ENCODE measurements at regions not wholly inside any gene's neighbourhood (a gene's known extent, or its start where the extent isn't known, plus 50 kb on each side); places are given as distances from the start of the nearest gene placed in this dataset.

DNA sequence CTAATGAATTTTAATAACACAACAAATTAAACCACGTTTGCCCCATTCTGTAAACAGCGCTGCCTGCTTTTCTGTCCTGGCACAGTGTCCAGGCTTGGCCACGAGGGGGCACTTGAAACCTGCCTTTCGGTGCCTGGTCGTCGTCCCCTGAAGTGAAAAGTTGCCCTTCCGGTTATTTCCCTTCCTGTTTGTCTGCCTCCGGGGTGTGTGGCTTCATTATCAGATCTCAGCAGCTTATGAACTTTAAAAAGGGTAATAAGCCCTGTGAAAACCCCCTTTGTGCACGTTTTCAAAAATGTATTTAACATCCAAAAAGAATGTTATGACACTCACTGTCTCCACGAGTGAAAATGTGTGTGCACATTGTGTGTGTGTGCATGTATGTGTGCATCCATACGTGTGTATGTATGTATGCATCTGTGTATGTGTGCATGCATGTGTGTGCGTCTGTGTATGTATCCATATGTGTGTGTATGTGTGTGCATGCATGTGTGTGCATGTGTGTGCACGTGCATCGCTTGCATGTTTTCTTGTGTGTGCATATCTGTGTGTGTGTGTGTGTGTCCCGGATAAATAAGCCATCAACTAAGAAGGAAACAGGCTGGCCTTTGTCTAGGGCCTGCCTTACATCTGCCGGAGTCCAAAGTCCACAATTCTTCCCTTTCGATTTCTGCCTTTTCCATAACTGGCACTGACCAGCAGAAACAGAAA lies 358.4 kb downstream of the THBS2 start:
- peak; percentile 85 for DNase-seq

GRCh38 chr6:168892031-168892430 lies 361.6 kb downstream of the THBS2 start:
- no peak for DNase-seq

GRCh38 chr6:168890981-168891365 lies 362.7 kb downstream of the THBS2 start:
- no peak for DNase-seq

- no peak for DNase-seq
Measured at GRCh38 chr6:168890306-168890980, 363.2 kb downstream of the THBS2 start.

DNA sequence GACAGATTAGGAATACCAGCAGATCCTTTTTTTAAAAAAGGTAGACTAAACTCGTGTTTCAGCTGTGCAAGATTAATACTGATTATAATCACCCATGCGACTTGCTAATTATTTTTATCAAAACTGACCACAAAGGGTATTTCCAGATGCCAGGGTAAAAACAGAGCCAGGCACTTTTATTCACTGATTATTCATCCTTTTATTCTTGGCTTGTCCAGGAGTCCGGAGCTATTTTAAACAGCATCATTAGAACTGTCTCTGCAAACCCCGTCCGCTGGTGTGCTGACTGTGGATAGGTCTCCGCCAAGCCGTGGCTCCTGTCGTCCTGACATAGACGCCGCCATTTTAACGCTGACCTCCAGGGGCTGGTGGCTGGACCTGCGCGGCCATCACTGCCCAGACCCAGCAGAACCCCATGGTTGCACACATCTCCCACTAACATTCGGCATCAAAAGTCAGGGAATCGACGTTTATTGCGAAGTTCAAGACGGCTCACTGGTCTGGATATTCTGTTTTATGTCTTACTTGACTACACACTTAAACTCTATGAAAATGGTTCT lies 364.8 kb downstream of the THBS2 start:
- DNase-seq: no peak

DNA sequence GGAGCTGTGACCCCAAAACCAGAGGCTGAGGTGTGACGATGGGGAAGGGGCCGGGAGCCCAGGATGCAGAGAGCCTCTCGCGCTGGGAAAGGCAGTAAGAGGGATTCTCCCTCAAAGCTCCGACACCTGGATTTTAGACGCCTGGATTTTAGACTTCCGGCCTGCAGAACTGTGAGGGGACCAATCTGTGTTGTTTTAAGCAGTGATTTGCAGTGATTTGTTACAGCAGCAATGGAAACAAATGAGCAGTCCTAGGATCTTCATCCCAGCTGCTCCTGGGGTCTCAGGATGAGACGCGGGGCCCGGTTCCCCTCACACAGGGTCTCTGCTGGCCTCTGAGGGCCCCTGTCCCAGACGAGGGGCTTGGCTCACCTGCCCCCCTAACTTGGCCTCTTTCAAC lies 365.5 kb downstream of the THBS2 start:
- no peak for DNase-seq

- DNase-seq: no peak
Measured at GRCh38 chr6:168887621-168888020, 366.0 kb downstream of the THBS2 start.

GRCh38 chr6:168886964-168887363 lies 366.7 kb downstream of the THBS2 start:
- no peak for DNase-seq

- no peak for DNase-seq
Measured at GRCh38 chr6:168885751-168886742, 367.6 kb downstream of the THBS2 start.

DNA sequence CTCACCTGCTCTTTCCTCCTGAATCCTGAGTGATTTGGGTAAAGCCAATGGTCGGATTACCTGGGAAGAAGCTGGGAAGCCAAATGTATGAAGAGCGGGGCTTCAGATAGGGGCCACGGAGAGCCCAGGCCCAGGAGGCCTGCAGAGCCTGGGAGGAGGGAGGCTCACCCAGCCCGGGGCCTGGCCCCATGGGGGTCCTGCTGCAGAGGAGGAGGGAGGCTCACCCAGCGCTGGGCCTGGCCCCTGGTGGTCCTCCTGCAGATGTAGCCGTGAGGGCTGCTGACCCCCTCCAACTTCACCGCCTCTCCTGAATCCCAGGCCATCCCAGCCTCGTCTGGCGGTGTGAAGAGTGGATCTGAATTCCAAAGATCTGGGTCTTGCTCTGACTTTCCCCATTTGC lies 368.4 kb downstream of the THBS2 start:
- DNase-seq: no peak

GRCh38 chr6:168884646-168885086 lies 369.0 kb downstream of the THBS2 start:
- peak; percentile 38 for DNase-seq

DNA sequence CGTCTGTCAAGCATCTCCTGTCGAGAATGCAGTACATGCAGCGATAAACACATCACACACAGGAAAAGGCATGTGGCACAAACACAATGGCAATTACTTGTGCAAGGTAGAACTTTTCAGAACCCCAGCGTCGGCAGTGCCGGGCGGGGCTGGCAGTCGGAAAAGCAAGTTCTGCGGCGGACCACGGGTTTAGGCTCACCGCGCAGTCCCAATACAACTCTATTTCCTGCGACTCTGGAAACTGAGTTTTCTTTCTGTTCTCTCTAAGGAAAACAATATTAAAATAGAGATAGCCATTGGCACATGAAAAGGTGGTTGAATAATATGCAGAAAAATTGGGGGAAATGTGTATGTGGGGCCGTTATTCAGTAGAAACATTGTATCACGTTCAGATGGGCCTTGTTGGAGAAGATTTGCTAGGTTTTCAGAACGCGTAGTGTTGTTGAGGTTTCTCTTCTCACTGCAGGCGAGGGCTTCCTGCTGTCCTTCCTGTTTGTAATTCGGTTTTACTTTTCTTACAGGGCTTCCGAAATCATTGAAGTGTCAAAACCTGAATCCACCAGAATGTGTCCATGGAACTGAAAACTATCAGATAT lies 369.5 kb downstream of the THBS2 start:
- DNase-seq: no peak

DNA sequence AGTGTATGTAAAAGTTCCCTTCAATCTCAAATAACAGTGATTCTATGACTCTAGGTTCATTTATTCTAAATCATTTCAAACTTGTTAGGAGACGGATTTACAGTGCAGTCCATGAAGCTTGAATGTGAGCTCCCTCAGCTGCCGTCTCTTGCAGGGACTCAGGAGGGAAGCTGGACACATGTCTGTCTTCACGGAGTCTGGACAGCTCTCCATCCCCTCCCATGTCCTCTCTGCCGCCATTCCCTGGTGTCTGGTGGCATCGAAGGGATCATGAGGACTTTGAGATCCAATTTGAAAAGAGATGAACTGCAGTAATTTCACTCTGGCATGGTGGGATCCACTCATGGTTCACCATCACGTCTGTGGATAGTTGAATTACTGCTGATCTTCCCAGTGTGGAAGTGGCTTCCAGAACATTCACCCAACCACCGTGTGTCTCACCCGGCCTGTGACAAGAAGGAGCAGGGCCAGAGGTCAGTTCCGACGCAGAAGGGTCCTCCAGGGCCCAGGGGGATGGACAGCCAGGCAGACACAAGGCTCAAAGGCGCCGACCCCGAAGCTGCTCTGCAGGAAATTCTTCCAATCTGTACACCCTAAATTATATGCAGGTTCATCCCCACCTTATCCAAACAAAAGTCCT lies 370.1 kb downstream of the THBS2 start:
- DNase-seq: no peak

DNA sequence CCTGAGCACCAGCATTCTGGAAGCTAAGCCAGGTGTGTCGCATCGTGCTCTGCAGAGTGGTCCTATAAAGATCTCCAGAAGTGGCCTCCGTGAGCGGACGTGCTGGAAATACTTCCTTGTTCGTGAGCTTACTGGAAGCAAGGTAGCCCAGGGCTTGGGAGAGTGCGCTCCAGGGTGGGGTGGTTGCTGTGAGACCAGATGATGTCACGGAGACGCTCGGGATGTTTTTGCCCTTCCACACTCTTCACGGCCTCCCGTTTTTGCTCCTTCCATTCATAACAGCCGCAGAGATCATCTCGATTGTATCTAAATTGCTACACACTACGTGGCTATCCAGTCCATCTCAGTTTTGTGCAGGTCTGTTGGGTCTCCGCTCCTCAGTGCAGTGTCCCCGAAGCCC lies 373.4 kb downstream of the THBS2 start:
- no peak for DNase-seq

DNA sequence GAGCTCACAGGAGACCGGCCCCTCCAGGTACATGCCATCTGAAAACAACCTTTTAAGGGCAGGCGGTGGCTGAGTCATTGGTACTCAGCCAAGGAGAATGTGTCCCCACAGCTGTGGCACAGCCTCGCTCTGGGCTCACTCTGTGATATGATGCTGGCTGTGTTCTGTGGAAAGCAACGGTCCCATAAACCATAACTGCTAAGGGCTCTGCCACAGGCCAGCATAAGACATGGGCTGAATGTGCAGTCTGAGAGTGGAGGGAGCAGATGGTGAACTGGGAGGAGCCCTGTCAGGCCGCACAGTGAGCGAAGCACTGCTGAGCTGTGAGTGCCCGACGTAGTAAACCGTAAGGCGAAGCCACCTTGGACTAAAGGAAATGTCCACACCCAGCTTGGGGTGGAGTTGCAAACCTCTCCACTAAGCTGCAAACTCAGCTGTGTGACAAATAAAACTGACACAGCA lies 375.8 kb downstream of the THBS2 start:
- no peak for DNase-seq

DNA sequence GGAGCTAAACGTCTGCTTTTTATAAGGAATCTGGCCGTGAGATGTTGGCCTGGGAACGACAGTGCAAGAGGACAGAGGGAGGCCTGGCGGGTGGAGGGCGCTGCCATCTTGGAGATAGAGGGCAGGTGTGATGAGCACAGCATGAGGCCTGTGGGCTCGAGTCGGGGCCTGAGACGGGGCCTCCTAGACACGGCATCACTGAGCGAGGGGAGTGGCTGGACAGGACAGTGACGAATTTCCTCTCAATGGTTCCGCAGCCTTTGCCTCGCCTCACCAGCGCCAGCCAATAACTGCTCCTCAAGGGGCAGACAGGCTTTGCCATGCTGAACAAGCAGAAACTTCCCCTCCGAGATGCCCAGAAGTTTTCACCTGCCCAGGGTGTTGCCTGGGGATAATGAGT lies 376.7 kb downstream of the THBS2 start:
- no peak for DNase-seq

GRCh38 chr6:168875811-168876576 lies 377.7 kb downstream of the THBS2 start:
- no peak for DNase-seq

GRCh38 chr6:168874637-168875036 lies 379.0 kb downstream of the THBS2 start:
- DNase-seq: no peak

GRCh38 chr6:168873278-168874190 lies 380.1 kb downstream of the THBS2 start:
- DNase-seq: no peak
